Adrenal gland (tissue), 5 donors: ENCODE measurements at regions not wholly inside any gene's neighbourhood (a gene's known extent, or its start where the extent isn't known, plus 50 kb on each side); places are given as distances from the start of the nearest gene placed in this dataset.

Experiments used
- POLR2A ChIP-seq, 2 donors: fragments of 450-650 bp; IDR thresholded peaks; one replicate each; pipeline ENCODE4 v1.6.1; 2017; ENCODE audit warnings: antibody characterized with exemption in 2 of 2, mild to moderate bottlenecking in 2 of 2, moderate library complexity in 1 of 2
- TF ChIP-seq, protein P1 (sequence below), 6 experiments: fragments of 450-650 bp in 4 of 6; fragments of 200-600 bp in 2 of 6; sonication (generic) in 1 of 6; IDR thresholded peaks; 1 replicate in 5 of 6; 2 replicates in 1 of 6; pipeline versions ENCODE4 v1.5.1 to v1.8.0; 2016 to 2021; ENCODE audit warnings: antibody characterized with exemption in 6 of 6, mild to moderate bottlenecking in 2 of 6, moderate library complexity in 1 of 6
- donor health status: DM: no; HTN: no; CAD: no.

DNA sequence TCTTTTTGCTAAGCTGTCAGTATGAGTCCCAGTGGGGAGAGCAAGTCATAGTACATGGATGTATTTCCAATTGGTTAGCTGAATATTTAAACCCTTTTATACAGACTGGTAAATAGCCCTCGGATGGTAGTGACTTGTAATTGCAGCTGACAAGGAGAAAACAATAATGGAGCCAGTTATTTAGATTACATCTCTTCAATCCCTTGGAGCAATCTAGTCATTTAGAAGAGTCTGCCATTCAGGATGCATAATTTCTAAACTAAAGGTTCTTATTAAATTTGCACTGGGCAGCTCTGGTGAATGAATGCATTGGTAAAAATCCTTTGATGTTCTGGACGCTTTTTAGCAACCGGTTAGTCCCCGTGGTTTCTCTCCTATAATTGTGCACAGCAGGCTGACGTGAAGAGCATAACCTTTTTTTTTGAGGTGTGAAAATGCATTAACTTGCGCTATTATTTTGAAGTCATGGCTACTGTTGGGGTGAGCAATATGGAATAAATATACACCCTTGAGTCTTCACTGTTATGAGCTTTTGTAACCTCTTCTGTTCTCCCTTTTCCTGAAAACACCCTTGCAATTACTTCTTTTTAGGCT, 158.6 kb upstream of the CD180 start:
- TF ChIP-seq, protein P1, sequence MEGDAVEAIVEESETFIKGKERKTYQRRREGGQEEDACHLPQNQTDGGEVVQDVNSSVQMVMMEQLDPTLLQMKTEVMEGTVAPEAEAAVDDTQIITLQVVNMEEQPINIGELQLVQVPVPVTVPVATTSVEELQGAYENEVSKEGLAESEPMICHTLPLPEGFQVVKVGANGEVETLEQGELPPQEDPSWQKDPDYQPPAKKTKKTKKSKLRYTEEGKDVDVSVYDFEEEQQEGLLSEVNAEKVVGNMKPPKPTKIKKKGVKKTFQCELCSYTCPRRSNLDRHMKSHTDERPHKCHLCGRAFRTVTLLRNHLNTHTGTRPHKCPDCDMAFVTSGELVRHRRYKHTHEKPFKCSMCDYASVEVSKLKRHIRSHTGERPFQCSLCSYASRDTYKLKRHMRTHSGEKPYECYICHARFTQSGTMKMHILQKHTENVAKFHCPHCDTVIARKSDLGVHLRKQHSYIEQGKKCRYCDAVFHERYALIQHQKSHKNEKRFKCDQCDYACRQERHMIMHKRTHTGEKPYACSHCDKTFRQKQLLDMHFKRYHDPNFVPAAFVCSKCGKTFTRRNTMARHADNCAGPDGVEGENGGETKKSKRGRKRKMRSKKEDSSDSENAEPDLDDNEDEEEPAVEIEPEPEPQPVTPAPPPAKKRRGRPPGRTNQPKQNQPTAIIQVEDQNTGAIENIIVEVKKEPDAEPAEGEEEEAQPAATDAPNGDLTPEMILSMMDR (IDR thresholded peaks at IDR 0.05): no peak
- no peak for TF ChIP-seq POLR2A (IDR thresholded peaks at IDR 0.05)
